CD4-positive, alpha-beta T cell (primary cell): ENCODE measurements at regions not wholly inside any gene's neighbourhood (a gene's known extent, or its start where the extent isn't known, plus 50 kb on each side); places are given as distances from the start of the nearest gene placed in this dataset.

Experiments used
- ATAC-seq: fragments of 200-7000 bp; cut with Tn5 transposase; one replicate; pipeline ENCODE4 v1.10.0; 2022; ENCODE audit warnings: mild to moderate bottlenecking; ENCODE audit not compliant: poor library complexity
- CTCF ChIA-PET: fragments of 350-600 bp; sonication (Branson Sonifier 250); formaldehyde crosslinking; loops from one replicate; lab custom pipeline; 2021; ENCODE audit warnings: antibody characterized with exemption, inconsistent platforms; lab: Charles Lee
- POLR2A ChIA-PET: fragments of 350-600 bp; sonication (Branson Sonifier 250); formaldehyde crosslinking; loops from one replicate; lab custom pipeline; 2021; ENCODE audit warnings: antibody characterized with exemption, inconsistent platforms; lab: Charles Lee
- DNase-seq, 14 experiments: peaks; one replicate each; pipeline ENCODE4 v3.0.0-alpha.2; 2013 to 2020; ENCODE audit warnings: mixed read lengths in 2 of 14
- H3K27ac ChIP-seq, 2 donors: one replicate each; pipeline versions ENCODE4 v1.5.1 to v1.7.0; 2013; ENCODE audit warnings: low read length in 2 of 2, low read depth in 1 of 2, mild to moderate bottlenecking in 1 of 2
- H3K27me3 ChIP-seq, 2 experiments: 1 replicate in 1 of 2; 2 replicates in 1 of 2; pipeline versions ENCODE4 v1.6.1 to v1.7.0; 2013; ENCODE audit warnings: low read length in 2 of 2, control low read depth in 1 of 2, mild to moderate bottlenecking in 1 of 2, moderate library complexity in 1 of 2; ENCODE audit not compliant: insufficient read depth in 2 of 2, control insufficient read depth in 1 of 2
- H3K36me3 ChIP-seq: one replicate; pipeline ENCODE4 v1.6.1; 2013; ENCODE audit warnings: low read length, control low read depth; ENCODE audit not compliant: insufficient read depth
- H3K4me1 ChIP-seq: one replicate; pipeline ENCODE4 v1.6.1; 2013; ENCODE audit warnings: low read length, control low read depth; ENCODE audit not compliant: insufficient read depth
- H3K4me3 ChIP-seq: one replicate; pipeline ENCODE4 v1.5.1; 2013; ENCODE audit warnings: mild to moderate bottlenecking, low read length, moderate library complexity
- H3K9me3 ChIP-seq, 2 experiments: 1 replicate in 1 of 2; 2 replicates in 1 of 2; pipeline versions ENCODE4 v1.6.1 to v1.7.0; 2013; ENCODE audit warnings: low read length in 2 of 2, mild to moderate bottlenecking in 2 of 2, control low read depth in 1 of 2, moderate library complexity in 1 of 2; ENCODE audit not compliant: control insufficient read depth in 1 of 2, insufficient read depth in 1 of 2
- H3K27ac Mint-ChIP-seq: one replicate; pipeline ENCODE4 v1.8.0; 2020; ENCODE audit warnings: mixed read lengths
- H3K27me3 Mint-ChIP-seq: one replicate; pipeline ENCODE4 v1.8.0; 2021; ENCODE audit warnings: mixed read lengths
- H3K36me3 Mint-ChIP-seq: one replicate; pipeline ENCODE4 v1.8.0; 2021; ENCODE audit warnings: low read depth, mixed read lengths
- H3K4me1 Mint-ChIP-seq: one replicate; pipeline ENCODE4 v1.8.0; 2021; ENCODE audit warnings: low read depth, mixed read lengths
- H3K4me3 Mint-ChIP-seq: one replicate; pipeline ENCODE4 v1.8.0; 2020; ENCODE audit warnings: mild to moderate bottlenecking, mixed read lengths
- H3K9me3 Mint-ChIP-seq: one replicate; pipeline ENCODE4 v1.8.0; 2020; ENCODE audit warnings: mixed read lengths
- intact Hi-C, 2 experiments: fragments of 100-400 bp; cut with DNase I in 1 of 2; cut with micrococcal nuclease in 1 of 2; formaldehyde crosslinking; loops; one replicate each; pipeline versions ENCODE4 v1.15.1 to v1.9.0; 2023 to 2025; cut with DNase I, micrococcal nuclease
- TF ChIP-seq, protein P1 (sequence below): fragments of 200-600 bp; IDR thresholded peaks from one replicate; pipeline ENCODE4 v1.8.0; 2022; ENCODE audit warnings: antibody characterized with exemption, mild to moderate bottlenecking

DNA sequence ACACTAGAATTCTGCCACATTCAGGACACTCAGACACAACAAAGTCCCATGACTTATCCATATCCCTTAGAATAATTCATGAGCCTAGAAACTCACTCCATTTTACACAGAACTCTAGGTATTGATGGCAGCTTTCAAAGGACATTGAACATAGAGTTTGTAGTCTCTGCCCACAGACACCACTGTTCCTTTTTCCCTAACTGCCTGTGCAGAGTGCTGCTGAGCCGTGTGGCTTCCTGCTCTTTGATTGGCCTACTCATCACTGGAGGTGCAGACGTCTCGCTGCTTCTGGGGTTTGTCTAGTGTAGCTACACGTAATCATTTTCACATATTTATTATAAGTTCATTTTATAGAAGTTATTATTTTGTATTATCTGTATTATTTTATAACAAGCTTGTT, 407.6 kb downstream of the PREX1 start:
- DNase-seq (no peak), ATAC-seq (no peak)
- ChIA-PET CTCF (no interaction called here), POLR2A (no interaction called here)
- H3K27ac Mint-ChIP-seq, result no peak overlapping the region
- no peaks in the 10 kb centered on the region for H3K4me1 ChIP-seq
- H3K4me3 Mint-ChIP-seq, result no peak overlapping the region
- intact Hi-C loops, result no loop called here
- TF ChIP-seq, protein P1, sequence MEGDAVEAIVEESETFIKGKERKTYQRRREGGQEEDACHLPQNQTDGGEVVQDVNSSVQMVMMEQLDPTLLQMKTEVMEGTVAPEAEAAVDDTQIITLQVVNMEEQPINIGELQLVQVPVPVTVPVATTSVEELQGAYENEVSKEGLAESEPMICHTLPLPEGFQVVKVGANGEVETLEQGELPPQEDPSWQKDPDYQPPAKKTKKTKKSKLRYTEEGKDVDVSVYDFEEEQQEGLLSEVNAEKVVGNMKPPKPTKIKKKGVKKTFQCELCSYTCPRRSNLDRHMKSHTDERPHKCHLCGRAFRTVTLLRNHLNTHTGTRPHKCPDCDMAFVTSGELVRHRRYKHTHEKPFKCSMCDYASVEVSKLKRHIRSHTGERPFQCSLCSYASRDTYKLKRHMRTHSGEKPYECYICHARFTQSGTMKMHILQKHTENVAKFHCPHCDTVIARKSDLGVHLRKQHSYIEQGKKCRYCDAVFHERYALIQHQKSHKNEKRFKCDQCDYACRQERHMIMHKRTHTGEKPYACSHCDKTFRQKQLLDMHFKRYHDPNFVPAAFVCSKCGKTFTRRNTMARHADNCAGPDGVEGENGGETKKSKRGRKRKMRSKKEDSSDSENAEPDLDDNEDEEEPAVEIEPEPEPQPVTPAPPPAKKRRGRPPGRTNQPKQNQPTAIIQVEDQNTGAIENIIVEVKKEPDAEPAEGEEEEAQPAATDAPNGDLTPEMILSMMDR, result no peak
- H3K4me1 Mint-ChIP-seq, result no peaks in the 10 kb centered on the region
- H3K4me3 ChIP-seq, result no peak overlapping the region
- no peaks in the 10 kb centered on the region for H3K36me3 Mint-ChIP-seq
- H3K27ac ChIP-seq, result no peak overlapping the region
- peaks cover 0 to 12% of the 10 kb centered on the region in 2 experiments for H3K27me3 ChIP-seq
- H3K27me3 Mint-ChIP-seq, result peaks cover 11% of the 10 kb centered on the region
- no peaks in the 10 kb centered on the region for H3K36me3 ChIP-seq
- H3K9me3 ChIP-seq, result no peaks in the 10 kb centered on the region
- H3K9me3 Mint-ChIP-seq, result no peaks in the 10 kb centered on the region

DNA sequence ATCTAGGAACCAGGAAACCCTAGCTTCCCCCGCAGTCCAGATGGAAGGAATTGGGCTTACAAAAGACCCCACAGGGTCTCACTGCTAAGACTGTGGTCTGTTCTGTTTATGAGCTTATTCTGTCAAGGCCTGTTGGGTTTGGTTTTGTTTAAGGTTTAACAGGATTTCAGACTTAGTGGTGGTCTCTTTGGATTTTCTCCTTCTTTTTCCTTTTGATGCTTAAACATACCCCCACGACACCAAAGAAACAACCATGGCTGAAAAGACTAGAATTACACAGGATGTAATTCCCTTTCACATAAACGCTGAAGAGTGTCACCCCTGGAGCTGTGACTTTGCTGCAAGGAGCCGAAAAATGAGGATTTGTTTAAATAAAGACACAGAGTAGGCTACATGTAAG, 408.6 kb downstream of the PREX1 start:
- no peaks in the 10 kb centered on the region for H3K36me3 Mint-ChIP-seq
- no peak overlapping the region for H3K4me3 Mint-ChIP-seq
- ATAC-seq, result no peak
- H3K27ac Mint-ChIP-seq, result no peak overlapping the region
- Histone ChIP-seq H3K27ac (no peak overlapping the region), H3K9me3 (no peaks in the 10 kb centered on the region), H3K27me3 (peaks cover 0 to 12% of the 10 kb centered on the region in 2 experiments), H3K4me3 (no peak overlapping the region), H3K36me3 (no peaks in the 10 kb centered on the region), H3K4me1 (no peaks in the 10 kb centered on the region)
- no peak for DNase-seq
- H3K4me1 Mint-ChIP-seq, result no peaks in the 10 kb centered on the region
- peaks cover 3% of the 10 kb centered on the region for H3K27me3 Mint-ChIP-seq
- ChIA-PET POLR2A (no interaction called here), CTCF (no interaction called here)
- TF ChIP-seq, protein P1, result no peak
- intact Hi-C loops, result no loop called here
- H3K9me3 Mint-ChIP-seq, result no peaks in the 10 kb centered on the region

DNA sequence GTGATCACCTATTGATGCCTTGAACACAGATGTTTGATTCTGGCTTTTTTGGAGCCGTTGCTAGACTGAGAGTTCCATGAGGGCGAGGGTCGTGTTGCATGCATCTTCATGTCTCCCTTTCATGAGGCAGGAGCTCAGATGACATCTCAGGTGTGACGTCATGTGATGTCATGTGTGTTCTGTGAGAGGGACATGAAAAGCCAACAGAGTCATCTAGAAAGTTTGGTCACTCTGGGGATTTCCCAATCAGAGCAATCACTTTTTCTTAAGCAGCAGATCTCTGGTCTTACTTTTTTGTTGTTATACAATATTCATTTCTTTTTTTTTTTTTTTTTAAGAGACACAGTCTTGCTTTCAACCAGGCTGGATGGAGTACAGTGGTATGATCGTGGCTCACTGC, 411.8 kb downstream of the PREX1 start:
- H3K27me3 ChIP-seq, result peaks cover 4 to 8% of the 10 kb centered on the region in 2 experiments
- H3K9me3 ChIP-seq, result no peaks in the 10 kb centered on the region
- no peak overlapping the region for H3K27ac ChIP-seq
- no peak overlapping the region for H3K4me3 ChIP-seq
- Mint-ChIP-seq H3K36me3 (no peaks in the 10 kb centered on the region), H3K4me1 (no peaks in the 10 kb centered on the region), H3K27ac (no peak overlapping the region), H3K4me3 (no peak overlapping the region), H3K27me3 (no peaks in the 10 kb centered on the region), H3K9me3 (no peaks in the 10 kb centered on the region)
- no peaks in the 10 kb centered on the region for H3K36me3 ChIP-seq
- TF ChIP-seq, protein P1, result no peak
- POLR2A ChIA-PET, result no interaction called here
- no peak for ATAC-seq
- no peak for DNase-seq
- H3K4me1 ChIP-seq, result no peaks in the 10 kb centered on the region
- CTCF ChIA-PET, result no interaction called here
- intact Hi-C loops, result no loop called here
